WTC11 (cell line): ENCODE measurements at regions not wholly inside any gene's neighbourhood (a gene's known extent, or its start where the extent isn't known, plus 50 kb on each side); places are given as distances from the start of the nearest gene placed in this dataset.

Source experiments
- ATAC-seq: fragments of 200-7000 bp; cut with Tn5 transposase; 2 replicates; pipeline ENCODE4 v1.10.0; 2021; ENCODE audit warnings: mild to moderate bottlenecking, moderate library complexity
- CTCF ChIA-PET: fragments of 300-600 bp; sonication (Branson Sonifier 250); formaldehyde crosslinking; loops from one replicate; lab custom pipeline; 2021; ENCODE audit warnings: antibody characterized with exemption; lab: Charles Lee
- POLR2A ChIA-PET: fragments of 350-600 bp; sonication (Branson Sonifier 250); formaldehyde crosslinking; loops from one replicate; lab custom pipeline; 2021; ENCODE audit warnings: antibody characterized with exemption; lab: Charles Lee
- DNase-seq: peaks from one replicate; pipeline ENCODE4 v3.0.0; 2021; ENCODE audit warnings: low spot score
- H3K27ac Mint-ChIP-seq: 2 replicates; pipeline ENCODE4 v1.8.0; 2021; ENCODE audit warnings: mixed read lengths
- H3K27me3 Mint-ChIP-seq: 2 replicates; pipeline ENCODE4 v1.8.0; 2021; ENCODE audit warnings: low read depth, mild to moderate bottlenecking, moderate library complexity, mixed read lengths
- H3K36me3 Mint-ChIP-seq: 2 replicates; pipeline ENCODE4 v1.8.0; 2021; ENCODE audit warnings: mixed read lengths
- H3K4me1 Mint-ChIP-seq: 2 replicates; pipeline ENCODE4 v1.8.0; 2022; ENCODE audit warnings: mixed read lengths
- H3K4me3 Mint-ChIP-seq: 2 replicates; pipeline ENCODE4 v1.8.0; 2021; ENCODE audit warnings: mild to moderate bottlenecking, moderate library complexity, mixed read lengths
- H3K9me3 Mint-ChIP-seq: 2 replicates; pipeline ENCODE4 v1.8.0; 2021; ENCODE audit warnings: mixed read lengths
- AR ChIP-seq: fragments of 250-450 bp; sonication (Bioruptor Pico); IDR thresholded peaks from 2 replicates; pipeline ENCODE4 v1.9.0; 2021; ENCODE audit warnings: mild to moderate bottlenecking
- ATF1 ChIP-seq: sonication (generic); formaldehyde crosslinking; IDR thresholded peaks from 2 replicates; pipeline ENCODE4 v1.8.1; 2023; ENCODE audit warnings: mild to moderate bottlenecking, moderate library complexity, missing genetic modification reagents
- CREB1 ChIP-seq: sonication (generic); formaldehyde crosslinking; IDR thresholded peaks from 2 replicates; pipeline ENCODE4 v1.8.0; 2023; ENCODE audit warnings: mild to moderate bottlenecking, missing genetic modification reagents
- ETV6 ChIP-seq: sonication (generic); formaldehyde crosslinking; IDR thresholded peaks from 2 replicates; pipeline ENCODE4 v1.8.1; 2022; ENCODE audit warnings: mild to moderate bottlenecking, missing genetic modification reagents
- GTF2I ChIP-seq: fragments of 250-450 bp; sonication (Bioruptor Pico); conservative IDR thresholded peaks from 2 replicates; pipeline ENCODE4 v1.4.0; 2021; ENCODE audit warnings: mild to moderate bottlenecking
- JUN ChIP-seq: sonication (generic); formaldehyde crosslinking; IDR thresholded peaks from 2 replicates; pipeline ENCODE4 v1.8.0; 2023; ENCODE audit warnings: mild to moderate bottlenecking, missing genetic modification reagents
- NR2C2 ChIP-seq: sonication (generic); formaldehyde crosslinking; IDR thresholded peaks from 2 replicates; pipeline ENCODE4 v1.8.0; 2022; ENCODE audit warnings: mild to moderate bottlenecking, missing genetic modification reagents
- NR3C1 ChIP-seq: sonication (generic); formaldehyde crosslinking; conservative IDR thresholded peaks from 2 replicates; pipeline ENCODE4 v1.8.1; 2023; ENCODE audit warnings: low read depth, mild to moderate bottlenecking, missing genetic modification reagents
- OVOL2 ChIP-seq: fragments of 250-450 bp; sonication (Bioruptor Pico); IDR thresholded peaks from 2 replicates; pipeline ENCODE4 v1.9.0; 2021; ENCODE audit warnings: mild to moderate bottlenecking, borderline replicate concordance
- PRRX2 ChIP-seq: fragments of 250-450 bp; sonication (Bioruptor Pico); IDR thresholded peaks from 2 replicates; pipeline ENCODE4 v1.8.0; 2021; ENCODE audit warnings: mild to moderate bottlenecking
- SMAD3 ChIP-seq: sonication (generic); formaldehyde crosslinking; IDR thresholded peaks from 2 replicates; pipeline ENCODE4 v1.8.0; 2022; ENCODE audit warnings: missing genetic modification reagents, mild to moderate bottlenecking, borderline replicate concordance
- SMAD4 ChIP-seq: sonication (generic); formaldehyde crosslinking; IDR thresholded peaks from 2 replicates; pipeline ENCODE4 v1.8.0; 2022; ENCODE audit warnings: mild to moderate bottlenecking, missing genetic modification reagents
- SP1 ChIP-seq: sonication (generic); formaldehyde crosslinking; conservative IDR thresholded peaks from 2 replicates; pipeline ENCODE4 v1.8.1; 2022; ENCODE audit warnings: missing genetic modification reagents
- TP53 ChIP-seq: sonication (generic); formaldehyde crosslinking; IDR thresholded peaks from 2 replicates; pipeline ENCODE4 v1.8.1; 2023; ENCODE audit warnings: mild to moderate bottlenecking, missing genetic modification reagents
- ZSCAN18 ChIP-seq: fragments of 250-450 bp; sonication (Bioruptor Pico); IDR thresholded peaks from 2 replicates; pipeline ENCODE4 v2.1.2; 2022; ENCODE audit warnings: mild to moderate bottlenecking, moderate library complexity
- TF ChIP-seq, protein P1 (sequence below): sonication (generic); formaldehyde crosslinking; IDR thresholded peaks from 2 replicates; pipeline ENCODE4 v1.8.0; 2022; ENCODE audit warnings: mild to moderate bottlenecking, missing genetic modification reagents
- TF ChIP-seq, protein P2 (sequence below): sonication (generic); formaldehyde crosslinking; IDR thresholded peaks from 2 replicates; pipeline ENCODE4 v1.8.1; 2023; ENCODE audit warnings: mild to moderate bottlenecking, missing genetic modification reagents
- TF ChIP-seq, protein P3 (sequence below): sonication (generic); formaldehyde crosslinking; IDR thresholded peaks from 2 replicates; pipeline ENCODE4 v1.8.1; 2023; ENCODE audit warnings: mild to moderate bottlenecking, missing genetic modification reagents, borderline replicate concordance

GRCh38 chr3:147713234-147714133, 304.3 kb downstream of the ZIC1 start:
- H3K27me3 Mint-ChIP-seq: no peaks in the 10 kb centered on the region
- CTCF ChIA-PET: no interaction called here
- H3K9me3 Mint-ChIP-seq: peaks cover 8% of the 10 kb centered on the region; the same call in 1 of the 2 replicates
- no peak for ATAC-seq
- H3K4me3 Mint-ChIP-seq: no peak overlapping the region
- POLR2A ChIA-PET: no interaction called here
- DNase-seq: no peak
- no peak for TF ChIP-seq JUN (CRISPR knock-in tag)
- no peak for TF ChIP-seq NR2C2 (CRISPR knock-in tag)
- no peak for TF ChIP-seq TP53 (CRISPR knock-in tag)
- TF ChIP-seq AR (CRISPR knock-in tag): no peak
- TF ChIP-seq GTF2I (CRISPR knock-in tag): no peak
- TF ChIP-seq CREB1 (CRISPR knock-in tag): no peak
- no peak for TF ChIP-seq ETV6 (CRISPR knock-in tag)
- no peak for TF ChIP-seq ATF1 (CRISPR knock-in tag)
- no peak for TF ChIP-seq SP1 (CRISPR knock-in tag)
- no peak for TF ChIP-seq SMAD3
- no peak for TF ChIP-seq PRRX2 (CRISPR knock-in tag)
- TF ChIP-seq NR3C1 (CRISPR knock-in tag): no peak
- TF ChIP-seq OVOL2 (CRISPR knock-in tag): no peak
- no peak for TF ChIP-seq ZSCAN18 (CRISPR knock-in tag)
- TF ChIP-seq, protein P1, sequence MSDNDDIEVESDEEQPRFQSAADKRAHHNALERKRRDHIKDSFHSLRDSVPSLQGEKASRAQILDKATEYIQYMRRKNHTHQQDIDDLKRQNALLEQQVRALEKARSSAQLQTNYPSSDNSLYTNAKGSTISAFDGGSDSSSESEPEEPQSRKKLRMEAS (CRISPR knock-in tag): no peak
- TF ChIP-seq SMAD4 (CRISPR knock-in tag): no peak
- TF ChIP-seq, protein P2, sequence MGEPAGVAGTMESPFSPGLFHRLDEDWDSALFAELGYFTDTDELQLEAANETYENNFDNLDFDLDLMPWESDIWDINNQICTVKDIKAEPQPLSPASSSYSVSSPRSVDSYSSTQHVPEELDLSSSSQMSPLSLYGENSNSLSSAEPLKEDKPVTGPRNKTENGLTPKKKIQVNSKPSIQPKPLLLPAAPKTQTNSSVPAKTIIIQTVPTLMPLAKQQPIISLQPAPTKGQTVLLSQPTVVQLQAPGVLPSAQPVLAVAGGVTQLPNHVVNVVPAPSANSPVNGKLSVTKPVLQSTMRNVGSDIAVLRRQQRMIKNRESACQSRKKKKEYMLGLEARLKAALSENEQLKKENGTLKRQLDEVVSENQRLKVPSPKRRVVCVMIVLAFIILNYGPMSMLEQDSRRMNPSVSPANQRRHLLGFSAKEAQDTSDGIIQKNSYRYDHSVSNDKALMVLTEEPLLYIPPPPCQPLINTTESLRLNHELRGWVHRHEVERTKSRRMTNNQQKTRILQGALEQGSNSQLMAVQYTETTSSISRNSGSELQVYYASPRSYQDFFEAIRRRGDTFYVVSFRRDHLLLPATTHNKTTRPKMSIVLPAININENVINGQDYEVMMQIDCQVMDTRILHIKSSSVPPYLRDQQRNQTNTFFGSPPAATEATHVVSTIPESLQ (CRISPR knock-in tag): no peak
- TF ChIP-seq, protein P3, sequence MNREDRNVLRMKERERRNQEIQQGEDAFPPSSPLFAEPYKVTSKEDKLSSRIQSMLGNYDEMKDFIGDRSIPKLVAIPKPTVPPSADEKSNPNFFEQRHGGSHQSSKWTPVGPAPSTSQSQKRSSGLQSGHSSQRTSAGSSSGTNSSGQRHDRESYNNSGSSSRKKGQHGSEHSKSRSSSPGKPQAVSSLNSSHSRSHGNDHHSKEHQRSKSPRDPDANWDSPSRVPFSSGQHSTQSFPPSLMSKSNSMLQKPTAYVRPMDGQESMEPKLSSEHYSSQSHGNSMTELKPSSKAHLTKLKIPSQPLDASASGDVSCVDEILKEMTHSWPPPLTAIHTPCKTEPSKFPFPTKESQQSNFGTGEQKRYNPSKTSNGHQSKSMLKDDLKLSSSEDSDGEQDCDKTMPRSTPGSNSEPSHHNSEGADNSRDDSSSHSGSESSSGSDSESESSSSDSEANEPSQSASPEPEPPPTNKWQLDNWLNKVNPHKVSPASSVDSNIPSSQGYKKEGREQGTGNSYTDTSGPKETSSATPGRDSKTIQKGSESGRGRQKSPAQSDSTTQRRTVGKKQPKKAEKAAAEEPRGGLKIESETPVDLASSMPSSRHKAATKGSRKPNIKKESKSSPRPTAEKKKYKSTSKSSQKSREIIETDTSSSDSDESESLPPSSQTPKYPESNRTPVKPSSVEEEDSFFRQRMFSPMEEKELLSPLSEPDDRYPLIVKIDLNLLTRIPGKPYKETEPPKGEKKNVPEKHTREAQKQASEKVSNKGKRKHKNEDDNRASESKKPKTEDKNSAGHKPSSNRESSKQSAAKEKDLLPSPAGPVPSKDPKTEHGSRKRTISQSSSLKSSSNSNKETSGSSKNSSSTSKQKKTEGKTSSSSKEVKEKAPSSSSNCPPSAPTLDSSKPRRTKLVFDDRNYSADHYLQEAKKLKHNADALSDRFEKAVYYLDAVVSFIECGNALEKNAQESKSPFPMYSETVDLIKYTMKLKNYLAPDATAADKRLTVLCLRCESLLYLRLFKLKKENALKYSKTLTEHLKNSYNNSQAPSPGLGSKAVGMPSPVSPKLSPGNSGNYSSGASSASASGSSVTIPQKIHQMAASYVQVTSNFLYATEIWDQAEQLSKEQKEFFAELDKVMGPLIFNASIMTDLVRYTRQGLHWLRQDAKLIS: no peak
- H3K27ac Mint-ChIP-seq: no peak overlapping the region
- H3K36me3 Mint-ChIP-seq: no peaks in the 10 kb centered on the region
- peaks cover 5% of the 10 kb centered on the region for H3K4me1 Mint-ChIP-seq
